ENCODE measurements at regions not wholly inside any gene's neighbourhood (a gene's known extent, or its start where the extent isn't known, plus 50 kb on each side); places are given as distances from the start of the nearest gene placed in this dataset.

DNA sequence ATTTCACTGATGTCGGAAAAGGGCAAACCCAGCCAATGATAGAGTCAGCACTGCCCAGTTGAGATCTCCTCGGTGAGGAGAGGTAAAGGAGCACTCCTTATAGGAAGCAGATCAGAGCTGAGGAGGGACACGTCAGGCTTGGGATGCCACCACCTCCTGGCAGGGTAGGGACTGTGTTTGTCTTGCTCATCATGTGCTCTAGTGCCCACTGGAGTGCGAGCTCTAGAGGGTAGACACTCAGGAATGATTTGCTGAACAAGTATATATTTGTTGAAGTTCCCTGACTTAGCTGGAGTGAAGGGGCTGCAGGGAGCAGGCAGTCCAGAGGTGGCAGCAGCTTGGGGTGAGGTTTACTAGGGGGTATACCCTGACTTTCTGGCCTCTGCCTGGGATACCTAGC, 146.5 kb downstream of the NOC3L start:
- intact Hi-C loops (cut with micrococcal nuclease), result no loop called here
- Mint-ChIP-seq H3K36me3 (ENCODE audit: low read depth) (no peaks in the 10 kb centered on the region), H3K27me3 (peaks cover 15% of the 10 kb centered on the region), H3K4me1 (no peaks in the 10 kb centered on the region), H3K9me3 (no peaks in the 10 kb centered on the region), H3K4me3 (no peak overlapping the region), H3K27ac (no peak overlapping the region)
- ChIA-PET CTCF (no interaction called here), POLR2A (no interaction called here)
- no peak for DNase-seq
- TF ChIP-seq, protein P1, sequence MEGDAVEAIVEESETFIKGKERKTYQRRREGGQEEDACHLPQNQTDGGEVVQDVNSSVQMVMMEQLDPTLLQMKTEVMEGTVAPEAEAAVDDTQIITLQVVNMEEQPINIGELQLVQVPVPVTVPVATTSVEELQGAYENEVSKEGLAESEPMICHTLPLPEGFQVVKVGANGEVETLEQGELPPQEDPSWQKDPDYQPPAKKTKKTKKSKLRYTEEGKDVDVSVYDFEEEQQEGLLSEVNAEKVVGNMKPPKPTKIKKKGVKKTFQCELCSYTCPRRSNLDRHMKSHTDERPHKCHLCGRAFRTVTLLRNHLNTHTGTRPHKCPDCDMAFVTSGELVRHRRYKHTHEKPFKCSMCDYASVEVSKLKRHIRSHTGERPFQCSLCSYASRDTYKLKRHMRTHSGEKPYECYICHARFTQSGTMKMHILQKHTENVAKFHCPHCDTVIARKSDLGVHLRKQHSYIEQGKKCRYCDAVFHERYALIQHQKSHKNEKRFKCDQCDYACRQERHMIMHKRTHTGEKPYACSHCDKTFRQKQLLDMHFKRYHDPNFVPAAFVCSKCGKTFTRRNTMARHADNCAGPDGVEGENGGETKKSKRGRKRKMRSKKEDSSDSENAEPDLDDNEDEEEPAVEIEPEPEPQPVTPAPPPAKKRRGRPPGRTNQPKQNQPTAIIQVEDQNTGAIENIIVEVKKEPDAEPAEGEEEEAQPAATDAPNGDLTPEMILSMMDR (IDR thresholded peaks at IDR 0.05), result no peak
- no peak for ATAC-seq (ENCODE audit: low read depth)

DNA sequence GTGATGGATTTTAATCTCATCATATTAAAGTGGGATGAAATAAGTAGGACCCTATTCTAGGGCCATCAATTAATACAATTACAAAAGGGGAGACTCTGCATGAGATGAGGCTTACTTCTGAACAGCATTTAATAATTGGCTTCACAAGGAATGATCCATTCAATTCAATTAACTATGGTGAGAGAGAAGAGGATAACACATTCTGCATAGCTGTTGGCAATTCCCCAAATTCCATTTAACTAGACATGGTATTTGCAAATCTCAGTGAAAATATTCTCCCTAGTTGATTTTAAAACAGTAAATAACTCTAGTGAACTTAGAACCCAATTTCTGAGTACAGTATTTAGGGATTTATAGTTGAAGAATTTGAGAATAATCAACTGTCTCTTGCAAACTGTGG, 145.3 kb downstream of the NOC3L start:
- TF ChIP-seq, protein P1 (IDR thresholded peaks at IDR 0.05), result no peak
- no peaks in the 10 kb centered on the region for H3K4me1 Mint-ChIP-seq
- ChIA-PET POLR2A (no interaction called here), CTCF (no interaction called here)
- ATAC-seq (ENCODE audit: low read depth) (no peak), DNase-seq (no peak)
- no peaks in the 10 kb centered on the region for H3K9me3 Mint-ChIP-seq
- H3K27ac Mint-ChIP-seq, result no peak overlapping the region
- intact Hi-C loops (cut with micrococcal nuclease), result no loop called here
- peaks cover 17% of the 10 kb centered on the region for H3K27me3 Mint-ChIP-seq
- no peak overlapping the region for H3K4me3 Mint-ChIP-seq
- H3K36me3 Mint-ChIP-seq (ENCODE audit: low read depth), result no peaks in the 10 kb centered on the region

DNA sequence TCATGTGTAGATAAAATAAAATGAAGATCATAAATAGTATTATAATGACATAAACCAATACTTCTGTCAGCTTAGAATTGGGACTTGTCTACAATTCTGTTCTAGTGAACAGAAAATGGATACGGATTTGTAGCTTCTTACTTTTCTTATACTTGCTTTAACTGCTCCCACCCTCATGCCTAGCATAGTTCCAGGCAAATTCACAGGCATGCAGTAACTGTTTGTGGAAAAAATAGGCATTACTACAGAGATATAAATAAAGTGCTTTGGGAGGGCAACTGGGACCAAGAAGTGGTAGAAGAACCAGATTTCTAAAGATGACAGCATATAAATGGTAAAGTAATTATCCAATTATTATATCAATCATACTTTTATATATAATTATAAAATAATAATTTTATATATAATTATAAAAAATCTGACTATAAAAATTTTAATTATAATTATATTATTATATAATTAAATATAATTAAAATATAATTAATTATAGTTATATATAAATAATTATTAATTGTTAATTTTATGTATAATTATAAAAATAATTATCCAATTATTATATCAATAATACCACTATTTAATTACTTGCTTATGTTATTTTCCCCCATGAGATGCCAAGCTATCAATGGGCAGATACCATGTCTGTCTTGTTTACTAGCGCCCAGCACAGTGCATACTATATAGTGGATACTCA, 144.1 kb downstream of the NOC3L start:
- Mint-ChIP-seq H3K36me3 (ENCODE audit: low read depth) (no peaks in the 10 kb centered on the region), H3K27me3 (peaks cover 16% of the 10 kb centered on the region), H3K4me3 (no peak overlapping the region), H3K9me3 (no peaks in the 10 kb centered on the region), H3K4me1 (no peaks in the 10 kb centered on the region), H3K27ac (no peak overlapping the region)
- TF ChIP-seq, protein P1 (IDR thresholded peaks at IDR 0.05), result no peak
- DNase-seq (no peak), ATAC-seq (ENCODE audit: low read depth) (no peak)
- ChIA-PET CTCF (no interaction called here), POLR2A (no interaction called here)
- intact Hi-C loops (cut with micrococcal nuclease), result no loop called here

DNA sequence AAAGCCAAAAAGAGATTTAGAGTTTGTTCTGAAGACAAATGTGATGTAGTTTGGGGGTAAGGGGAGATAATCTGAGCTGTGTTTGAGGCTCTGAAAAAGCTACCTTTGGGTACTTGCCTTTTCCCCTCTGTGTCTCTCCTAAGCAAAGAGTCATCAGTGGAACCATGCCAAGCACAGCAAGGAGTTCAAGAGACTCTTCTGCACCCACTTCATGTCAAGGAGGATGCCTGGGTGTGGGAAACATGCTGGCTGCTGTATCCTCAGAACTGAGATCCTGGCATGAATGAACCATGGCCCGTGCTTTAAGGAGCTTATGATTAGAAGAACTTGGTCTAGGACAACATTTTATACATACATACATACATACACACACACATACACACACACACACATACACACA, 142.9 kb downstream of the NOC3L start:
- H3K27me3 Mint-ChIP-seq, result peaks cover 15% of the 10 kb centered on the region
- no peak overlapping the region for H3K4me3 Mint-ChIP-seq
- H3K9me3 Mint-ChIP-seq, result no peaks in the 10 kb centered on the region
- H3K36me3 Mint-ChIP-seq (ENCODE audit: low read depth), result no peaks in the 10 kb centered on the region
- ATAC-seq (ENCODE audit: low read depth) (no peak), DNase-seq (no peak)
- intact Hi-C loops (cut with micrococcal nuclease), result no loop called here
- ChIA-PET CTCF (no interaction called here), POLR2A (no interaction called here)
- TF ChIP-seq, protein P1 (IDR thresholded peaks at IDR 0.05), result no peak
- no peaks in the 10 kb centered on the region for H3K4me1 Mint-ChIP-seq
- H3K27ac Mint-ChIP-seq, result no peak overlapping the region

DNA sequence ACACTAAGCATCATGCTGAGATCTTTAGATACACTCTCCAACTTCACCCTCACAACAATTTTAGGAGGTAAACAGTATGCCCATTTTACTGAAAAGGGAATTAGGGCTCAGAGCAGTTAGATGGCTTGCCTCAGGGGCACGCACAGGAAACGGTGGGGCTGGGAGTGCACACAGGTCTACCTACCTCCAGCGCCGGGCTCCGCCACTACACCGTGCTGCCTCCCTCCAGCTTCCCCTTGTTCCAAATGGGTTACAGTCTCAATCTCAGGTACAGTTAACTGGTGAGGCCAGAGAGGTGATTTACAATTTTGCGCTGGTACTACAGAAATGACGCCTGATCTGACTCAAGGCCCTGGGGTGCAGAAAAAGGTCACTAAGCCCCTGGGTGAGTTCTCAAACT, 142.0 kb downstream of the NOC3L start:
- TF ChIP-seq, protein P1 (IDR thresholded peaks at IDR 0.05), result no peak
- Mint-ChIP-seq H3K27ac (no peak overlapping the region), H3K27me3 (peaks cover 15% of the 10 kb centered on the region), H3K4me1 (no peaks in the 10 kb centered on the region), H3K9me3 (no peaks in the 10 kb centered on the region), H3K4me3 (no peak overlapping the region), H3K36me3 (ENCODE audit: low read depth) (no peaks in the 10 kb centered on the region)
- ATAC-seq (ENCODE audit: low read depth) (no peak), DNase-seq (no peak)
- CTCF ChIA-PET, result no interaction called here
- POLR2A ChIA-PET, result no interaction called here
- intact Hi-C loops (cut with micrococcal nuclease), result no loop called here

Data from activated B cell treated with CpG ODN at 0.5 μM for 24 hours (primary cell).